HepG2 (cell line): ENCODE measurements at regions not wholly inside any gene's neighbourhood (a gene's known extent, or its start where the extent isn't known, plus 50 kb on each side); places are given as distances from the start of the nearest gene placed in this dataset.

Source experiments
- ATAC-seq: fragments of 200-7000 bp; cut with Tn5 transposase; 3 replicates; pipeline ENCODE4 v1.9.1; 2020; ENCODE audit warnings: mild to moderate bottlenecking, moderate library complexity
- BruUV-seq: library from RNA; stranded (reverse); fragments of 400-500 nt; replicated peaks from 2 replicates; lab custom pipeline; 2021; lab: Mats Ljungman, UMichigan
- CTCF ChIA-PET: fragments of 300-600 bp; formaldehyde crosslinking; extraction: SDS; loops from one replicate; lab custom pipeline; 2021; ENCODE audit warnings: low total read pairs, inconsistent platforms, low intra/inter-chr PET ratio; lab: Yijun Ruan, JAX
- POLR2A ChIA-PET: fragments of 350-600 bp; sonication (Branson Sonifier 250); formaldehyde crosslinking; loops from one replicate; lab custom pipeline; 2020; ENCODE audit warnings: antibody characterized with exemption, inconsistent platforms; lab: Yijun Ruan, JAX
- DNase-seq: peaks from one replicate; pipeline ENCODE4 v3.0.0-alpha.2; 2015; ENCODE audit warnings: low spot score
- FAIRE-seq: peaks from 3 replicates; lab custom pipeline; 2011; peaks lifted over from hg19 to GRCh38; lab: Jason Lieb, UNC
- H2AFZ ChIP-seq: one replicate; pipeline ENCODE4 v1.6.1; 2011; ENCODE audit warnings: low read length, inconsistent platforms
- H3K27ac ChIP-seq: fragments of 300-600 bp; 3 replicates; pipeline ENCODE4 v1.8.0; 2011; ENCODE audit warnings: mixed run types, mild to moderate bottlenecking, mixed read lengths, low read length, inconsistent platforms; ENCODE audit not compliant: insufficient read depth; ENCODE audit errors: extremely low read length
- H3K27me3 ChIP-seq, 2 experiments: fragments of 200-600 bp in 1 of 2; 2 replicates in 1 of 2; 3 replicates in 1 of 2; pipeline versions ENCODE4 v1.6.0 to v1.8.0; 2011; ENCODE audit warnings: low read length in 2 of 2, mild to moderate bottlenecking in 2 of 2, moderate library complexity in 2 of 2, inconsistent platforms in 1 of 2; ENCODE audit not compliant: insufficient read depth in 2 of 2, control insufficient read depth in 1 of 2
- H3K36me3 ChIP-seq, 2 experiments: fragments of 200-600 bp in 1 of 2; replicated peaks in 1 of 2; 2 replicates in 1 of 2; 3 replicates in 1 of 2; pipeline versions ENCODE4 v1.5.1 to v1.8.0; 2011; ENCODE audit warnings: low read length in 2 of 2, inconsistent platforms in 1 of 2; ENCODE audit not compliant: insufficient read depth in 2 of 2, control insufficient read depth in 1 of 2
- H3K4me1 ChIP-seq: 2 replicates; pipeline ENCODE4 v1.5.1; 2012; ENCODE audit warnings: low read length, inconsistent platforms; ENCODE audit not compliant: insufficient read depth
- H3K4me2 ChIP-seq: 2 replicates; pipeline ENCODE4 v1.6.0; 2011; ENCODE audit warnings: low read depth, low read length, inconsistent platforms
- H3K4me3 ChIP-seq, 3 experiments: fragments of 200-600 bp in 1 of 3; sonication (generic), shearing (Covaris generic) in 1 of 3; replicated peaks in 1 of 3; 2 replicates each; pipeline ENCODE4 v1.5.1; 2011 to 2016; ENCODE audit warnings: low read length in 3 of 3, inconsistent platforms in 2 of 3, low read depth in 2 of 3, mild to moderate bottlenecking in 2 of 3, control low read depth in 1 of 3, mixed read lengths in 1 of 3; ENCODE audit not compliant: insufficient read depth in 1 of 3
- H3K79me2 ChIP-seq: one replicate; pipeline ENCODE4 v1.6.1; 2011; ENCODE audit warnings: low read length, inconsistent platforms; ENCODE audit not compliant: insufficient read depth
- H3K9ac ChIP-seq: 2 replicates; pipeline ENCODE4 v1.6.0; 2011; ENCODE audit warnings: mild to moderate bottlenecking, low read depth, low read length, inconsistent platforms; ENCODE audit not compliant: insufficient read depth
- H3K9me3 ChIP-seq: 2 replicates; pipeline ENCODE4 v1.5.1; 2012; ENCODE audit warnings: mild to moderate bottlenecking, low read length
- H4K20me1 ChIP-seq: 2 replicates; pipeline ENCODE4 v1.6.0; 2011; ENCODE audit warnings: inconsistent platforms, mild to moderate bottlenecking, low read length, moderate library complexity; ENCODE audit not compliant: insufficient read depth
- KDM5A ChIP-seq: fragments of 200-600 bp; sonication (generic); IDR thresholded peaks from 2 replicates; pipeline ENCODE4 v1.7.0; 2018; ENCODE audit warnings: antibody characterized with exemption, mild to moderate bottlenecking, low read length, borderline replicate concordance
- MXD4 ChIP-seq: IDR thresholded peaks from 2 replicates; pipeline ENCODE4 v1.6.1; 2016; ENCODE audit warnings: mild to moderate bottlenecking, missing biosample characterization, missing genetic modification reagents
- RAD21 ChIP-seq: fragments of 450-650 bp; formaldehyde crosslinking; IDR thresholded peaks from 2 replicates; pipeline ENCODE4 v1.5.0; 2020; ENCODE audit warnings: mild to moderate bottlenecking
- RBM22 ChIP-seq: fragments of 200-400 bp; formaldehyde crosslinking; optimal IDR thresholded peaks from 2 replicates; pipeline ENCODE3; 2017; ENCODE audit warnings: mild to moderate bottlenecking, low read length, moderate library complexity
- SATB2 ChIP-seq: sonication (generic); formaldehyde crosslinking; IDR thresholded peaks from 2 replicates; pipeline ENCODE4 v1.5.0; 2020; ENCODE audit warnings: missing genetic modification reagents
- SMC3 ChIP-seq: IDR thresholded peaks from 2 replicates; pipeline ENCODE4 v1.6.1; 2011; ENCODE audit warnings: low read length, improper control_type of control experiment
- STAG1 ChIP-seq: sonication (generic); formaldehyde crosslinking; IDR thresholded peaks from 2 replicates; pipeline ENCODE4 v1.4.0; 2020; ENCODE audit warnings: missing genetic modification reagents
- ZFP82 ChIP-seq: sonication (generic); formaldehyde crosslinking; IDR thresholded peaks from 2 replicates; pipeline ENCODE4 v1.5.1; 2020; ENCODE audit warnings: mild to moderate bottlenecking, missing genetic modification reagents, borderline replicate concordance
- ZNF34 ChIP-seq: sonication (generic); formaldehyde crosslinking; IDR thresholded peaks from 2 replicates; pipeline ENCODE4 v1.4.0; 2020; ENCODE audit warnings: mild to moderate bottlenecking, missing genetic modification reagents, borderline replicate concordance
- ZNF556 ChIP-seq: sonication (generic); formaldehyde crosslinking; IDR thresholded peaks from 2 replicates; pipeline ENCODE4 v1.4.0; 2020; ENCODE audit warnings: mild to moderate bottlenecking, missing genetic modification reagents, borderline replicate concordance
- ZNF674 ChIP-seq: sonication (generic); formaldehyde crosslinking; IDR thresholded peaks from 2 replicates; pipeline ENCODE4 v1.5.0; 2020; ENCODE audit warnings: low read depth, mild to moderate bottlenecking, missing genetic modification reagents
- ZNF768 ChIP-seq: sonication (generic); formaldehyde crosslinking; IDR thresholded peaks from 2 replicates; pipeline ENCODE4 v1.4.0; 2020; ENCODE audit warnings: missing genetic modification reagents
- WGBS: methylation state at CpG from one replicate; pipeline ENCODE4 v1.1.6; 2017; ENCODE audit warnings: low lambda C conversion rate; 5-methylcytosine and 5-hydroxymethylcytosine counted together
- in situ Hi-C: cut with HindIII; loops from 2 replicates; pipeline ENCODE4 v1.10.0; 2017; ENCODE audit warnings: low pct_unique_long_range_greater_than_20kb; ENCODE audit not compliant: extremely low pct_ligation_motif_present
- intact Hi-C: fragments of 100-400 bp; cut with micrococcal nuclease; formaldehyde crosslinking; loops from one replicate; pipeline ENCODE4 v1.10.0; 2022; ENCODE audit not compliant: unreplicated experiment
- TF ChIP-seq, protein P1 (sequence below): sonication (generic); formaldehyde crosslinking; IDR thresholded peaks from 2 replicates; pipeline ENCODE4 v1.4.0; 2020; ENCODE audit warnings: missing genetic modification reagents
- TF ChIP-seq, protein P2 (sequence below): sonication (generic); formaldehyde crosslinking; IDR thresholded peaks from 2 replicates; pipeline ENCODE4 v1.5.0; 2020; ENCODE audit warnings: mild to moderate bottlenecking, missing genetic modification reagents, moderate library complexity
- TF ChIP-seq, protein P3 (sequence below): sonication (generic); formaldehyde crosslinking; IDR thresholded peaks from 2 replicates; pipeline ENCODE4 v1.5.0; 2020; ENCODE audit warnings: mild to moderate bottlenecking, missing genetic modification reagents
- TF ChIP-seq, protein P4 (sequence below): sonication (generic); formaldehyde crosslinking; IDR thresholded peaks from 2 replicates; pipeline ENCODE4 v1.5.0; 2020; ENCODE audit warnings: mild to moderate bottlenecking, low read depth, missing genetic modification reagents, borderline replicate concordance

DNA sequence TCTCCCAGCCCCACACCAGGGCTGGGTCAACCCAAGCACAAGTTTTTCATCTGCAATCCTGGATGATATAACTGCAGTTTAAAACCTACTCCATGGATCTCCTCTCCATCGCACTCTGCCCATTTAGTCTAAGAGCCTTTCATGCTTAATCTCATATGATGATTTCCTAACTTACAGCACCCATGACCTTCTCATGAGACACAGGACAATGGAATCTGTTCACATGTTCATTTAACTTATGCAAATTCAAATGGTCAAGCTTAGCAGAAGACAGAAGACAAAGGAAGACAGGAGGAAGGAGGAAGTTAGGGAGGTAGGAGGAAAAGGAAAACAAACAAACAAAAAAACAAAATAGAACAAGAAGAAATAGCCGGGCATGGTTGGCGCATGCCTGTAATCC, 64.6 kb upstream of the PNMA1 start (continued):
- TF ChIP-seq SATB2 (CRISPR knock-in tag) (no peak), ZFP82 (CRISPR knock-in tag) (no peak)
- TF ChIP-seq, protein P1, sequence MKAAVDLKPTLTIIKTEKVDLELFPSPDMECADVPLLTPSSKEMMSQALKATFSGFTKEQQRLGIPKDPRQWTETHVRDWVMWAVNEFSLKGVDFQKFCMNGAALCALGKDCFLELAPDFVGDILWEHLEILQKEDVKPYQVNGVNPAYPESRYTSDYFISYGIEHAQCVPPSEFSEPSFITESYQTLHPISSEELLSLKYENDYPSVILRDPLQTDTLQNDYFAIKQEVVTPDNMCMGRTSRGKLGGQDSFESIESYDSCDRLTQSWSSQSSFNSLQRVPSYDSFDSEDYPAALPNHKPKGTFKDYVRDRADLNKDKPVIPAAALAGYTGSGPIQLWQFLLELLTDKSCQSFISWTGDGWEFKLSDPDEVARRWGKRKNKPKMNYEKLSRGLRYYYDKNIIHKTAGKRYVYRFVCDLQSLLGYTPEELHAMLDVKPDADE (CRISPR knock-in tag), result no peak

DNA sequence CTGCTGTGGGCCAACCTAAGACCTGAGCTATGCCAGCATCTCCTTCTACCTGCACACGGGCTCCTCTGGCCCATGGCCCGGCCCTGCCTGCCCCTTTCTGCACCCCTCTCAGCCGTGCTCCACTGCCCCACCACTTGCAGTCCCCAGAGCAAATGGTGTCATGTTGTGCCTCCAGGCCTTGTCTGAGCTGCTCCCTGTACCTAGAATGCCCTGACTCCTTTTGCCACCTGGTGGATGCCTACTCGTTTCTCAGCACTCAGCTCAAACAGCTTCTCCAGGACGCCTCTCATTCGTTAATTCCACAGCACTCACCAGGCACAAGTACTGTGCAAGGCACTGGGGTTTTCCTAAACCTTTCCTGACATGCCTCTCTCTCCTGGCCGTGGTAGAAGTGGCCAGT, 63.2 kb upstream of the PNMA1 start:
- ChIA-PET POLR2A (interaction anchor here (1.6 kb wide), 1 partner anchor 9 kb away, joined by 3 read pairs; no protein-coding TSS in a partner anchor), CTCF (no interaction called here)

More for the DNA sequence above, 63.2 kb upstream of the PNMA1 start:
- Histone ChIP-seq H3K27ac (no peak overlapping the region), H3K79me2 (peaks cover 88% of the 10 kb centered on the region), H3K4me1 (peaks cover 55% of the 10 kb centered on the region), H3K4me2 (no peak overlapping the region), H3K9ac (no peak overlapping the region), H3K4me3 (no peak overlapping the region)
- WGBS, result 86% methylated on average over 7 of the region's 7 CpGs
- intact Hi-C loops, result no loop called here
- FAIRE-seq, result no peak
- TF ChIP-seq KDM5A (no peak), ZNF674 (CRISPR knock-in tag) (no peak), RAD21 (peak; percentile 42; the same call in 1 of the 2 replicates), ZNF34 (no peak), MXD4 (no peak), ZNF768 (no peak), ZNF556 (no peak), SMC3 (peak; percentile 48; the same call in 1 of the 2 replicates), STAG1 (CRISPR knock-in tag) (peak; percentile 44), RBM22 (peak; percentile 25)
- TF ChIP-seq, protein P2, sequence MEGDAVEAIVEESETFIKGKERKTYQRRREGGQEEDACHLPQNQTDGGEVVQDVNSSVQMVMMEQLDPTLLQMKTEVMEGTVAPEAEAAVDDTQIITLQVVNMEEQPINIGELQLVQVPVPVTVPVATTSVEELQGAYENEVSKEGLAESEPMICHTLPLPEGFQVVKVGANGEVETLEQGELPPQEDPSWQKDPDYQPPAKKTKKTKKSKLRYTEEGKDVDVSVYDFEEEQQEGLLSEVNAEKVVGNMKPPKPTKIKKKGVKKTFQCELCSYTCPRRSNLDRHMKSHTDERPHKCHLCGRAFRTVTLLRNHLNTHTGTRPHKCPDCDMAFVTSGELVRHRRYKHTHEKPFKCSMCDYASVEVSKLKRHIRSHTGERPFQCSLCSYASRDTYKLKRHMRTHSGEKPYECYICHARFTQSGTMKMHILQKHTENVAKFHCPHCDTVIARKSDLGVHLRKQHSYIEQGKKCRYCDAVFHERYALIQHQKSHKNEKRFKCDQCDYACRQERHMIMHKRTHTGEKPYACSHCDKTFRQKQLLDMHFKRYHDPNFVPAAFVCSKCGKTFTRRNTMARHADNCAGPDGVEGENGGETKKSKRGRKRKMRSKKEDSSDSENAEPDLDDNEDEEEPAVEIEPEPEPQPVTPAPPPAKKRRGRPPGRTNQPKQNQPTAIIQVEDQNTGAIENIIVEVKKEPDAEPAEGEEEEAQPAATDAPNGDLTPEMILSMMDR, result peak; percentile 47; the same call in 1 of the 2 replicates
- TF ChIP-seq, protein P3, sequence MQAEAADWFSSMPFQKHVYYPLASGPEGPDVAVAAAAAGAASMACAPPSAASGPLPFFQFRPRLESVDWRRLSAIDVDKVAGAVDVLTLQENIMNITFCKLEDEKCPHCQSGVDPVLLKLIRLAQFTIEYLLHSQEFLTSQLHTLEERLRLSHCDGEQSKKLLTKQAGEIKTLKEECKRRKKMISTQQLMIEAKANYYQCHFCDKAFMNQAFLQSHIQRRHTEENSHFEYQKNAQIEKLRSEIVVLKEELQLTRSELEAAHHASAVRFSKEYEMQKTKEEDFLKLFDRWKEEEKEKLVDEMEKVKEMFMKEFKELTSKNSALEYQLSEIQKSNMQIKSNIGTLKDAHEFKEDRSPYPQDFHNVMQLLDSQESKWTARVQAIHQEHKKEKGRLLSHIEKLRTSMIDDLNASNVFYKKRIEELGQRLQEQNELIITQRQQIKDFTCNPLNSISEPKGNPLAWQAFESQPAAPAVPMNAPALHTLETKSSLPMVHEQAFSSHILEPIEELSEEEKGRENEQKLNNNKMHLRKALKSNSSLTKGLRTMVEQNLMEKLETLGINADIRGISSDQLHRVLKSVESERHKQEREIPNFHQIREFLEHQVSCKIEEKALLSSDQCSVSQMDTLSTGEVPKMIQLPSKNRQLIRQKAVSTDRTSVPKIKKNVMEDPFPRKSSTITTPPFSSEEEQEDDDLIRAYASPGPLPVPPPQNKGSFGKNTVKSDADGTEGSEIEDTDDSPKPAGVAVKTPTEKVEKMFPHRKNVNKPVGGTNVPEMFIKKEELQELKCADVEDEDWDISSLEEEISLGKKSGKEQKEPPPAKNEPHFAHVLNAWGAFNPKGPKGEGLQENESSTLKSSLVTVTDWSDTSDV, result no peak
- TF ChIP-seq, protein P4, sequence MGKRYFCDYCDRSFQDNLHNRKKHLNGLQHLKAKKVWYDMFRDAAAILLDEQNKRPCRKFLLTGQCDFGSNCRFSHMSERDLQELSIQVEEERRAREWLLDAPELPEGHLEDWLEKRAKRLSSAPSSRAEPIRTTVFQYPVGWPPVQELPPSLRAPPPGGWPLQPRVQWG (CRISPR knock-in tag), result no peak
- TF ChIP-seq, all 625 proteins: peak for 5
- H3K36me3 ChIP-seq, result peaks cover 0 to 5% of the 10 kb centered on the region in 2 experiments; a peak in 2 of 5 replicates
- no peak overlapping the region for H2AFZ ChIP-seq
- BruUV-seq, result no TSS peak
- peaks cover 45% of the 10 kb centered on the region for H4K20me1 ChIP-seq
- ATAC-seq (peak; percentile 54), DNase-seq (no peak)
- no peaks in the 10 kb centered on the region for H3K9me3 ChIP-seq
- in situ Hi-C loops, result no loop called here
- no peaks in the 10 kb centered on the region for H3K27me3 ChIP-seq
